Stimulated activated CD4-positive, alpha-beta T cell treated with anti-CD3 and anti-CD28 coated beads, Interleukin-1b, Interleukin-23, amount 100 ng/mL, for 24 hours (primary cell): ENCODE measurements at regions not wholly inside any gene's neighbourhood (a gene's known extent, or its start where the extent isn't known, plus 50 kb on each side); places are given as distances from the start of the nearest gene placed in this dataset.
"Not testable (repeated sequence)": the region's sequence is repeated elsewhere in the genome, so short reads cannot be mapped to it uniquely, and the experiment has no call there.

Experiments
- DNase-seq, 4 experiments: peaks; one replicate each; pipeline ENCODE4 v3.0.0-alpha.2; 2020; ENCODE audit warnings: low read depth in 4 of 4, low spot score in 1 of 4

GRCh38 chr6:1445650-1446330 is 56.4 kb downstream of the FOXF2 start:
- no peak for DNase-seq

GRCh38 chr6:1449896-1450295 is 60.5 kb downstream of the FOXF2 start:
- no peak for DNase-seq

GRCh38 chr6:1453024-1453423 is 63.6 kb downstream of the FOXF2 start:
- no peak for DNase-seq

GRCh38 chr6:1456816-1457215 is 67.4 kb downstream of the FOXF2 start:
- not testable (repeated sequence) for DNase-seq

- DNase-seq: no peak
Measured at GRCh38 chr6:1461207-1461606, 71.8 kb downstream of the FOXF2 start.

GRCh38 chr6:1461736-1462135 is 72.4 kb downstream of the FOXF2 start:
- no peak for DNase-seq

GRCh38 chr6:1463275-1463674 is 73.9 kb downstream of the FOXF2 start:
- no peak for DNase-seq

- no peak for DNase-seq
Measured at GRCh38 chr6:1463751-1464426, 74.5 kb downstream of the FOXF2 start.

- DNase-seq: no peak
Measured at GRCh38 chr6:1464781-1465370, 75.5 kb downstream of the FOXF2 start.

GRCh38 chr6:1468126-1468525 is 78.8 kb downstream of the FOXF2 start:
- DNase-seq: no peak

GRCh38 chr6:1470040-1470439 is 80.7 kb downstream of the FOXF2 start:
- no peak for DNase-seq

- DNase-seq: no peak
Measured at GRCh38 chr6:1472643-1473042, 83.3 kb downstream of the FOXF2 start.

- DNase-seq: no peak
Measured at GRCh38 chr6:1473166-1473565, 83.8 kb downstream of the FOXF2 start.

- no peak for DNase-seq
Measured at GRCh38 chr6:1473598-1473997, 84.2 kb downstream of the FOXF2 start.

- DNase-seq: no peak
Measured at GRCh38 chr6:1474205-1474604, 84.8 kb downstream of the FOXF2 start.

GRCh38 chr6:1475174-1475573 is 85.8 kb downstream of the FOXF2 start:
- DNase-seq: no peak

- no peak for DNase-seq
Measured at GRCh38 chr6:1477432-1478090, 88.2 kb downstream of the FOXF2 start.

- not testable (repeated sequence) for DNase-seq
Measured at GRCh38 chr6:1478163-1478826, 88.9 kb downstream of the FOXF2 start.

- DNase-seq: no peak
Measured at GRCh38 chr6:1479095-1479494, 89.7 kb downstream of the FOXF2 start.

- DNase-seq: no peak
Measured at GRCh38 chr6:1479601-1480221, 90.3 kb downstream of the FOXF2 start.

- DNase-seq: no peak
Measured at GRCh38 chr6:1481286-1481685, 91.9 kb downstream of the FOXF2 start.
